Nephron progenitor cell (in vitro differentiated cells): ENCODE measurements at regions not wholly inside any gene's neighbourhood (a gene's known extent, or its start where the extent isn't known, plus 50 kb on each side); places are given as distances from the start of the nearest gene placed in this dataset.

ENCODE experiments used
- DNase-seq: peaks from one replicate; pipeline ENCODE4 v3.0.0; 2021
- H3K27ac Mint-ChIP-seq: 2 replicates; pipeline ENCODE4 v1.8.0; 2021; ENCODE audit warnings: mild to moderate bottlenecking, moderate library complexity, mixed read lengths
- H3K27me3 Mint-ChIP-seq: 2 replicates; pipeline ENCODE4 v1.8.0; 2021; ENCODE audit warnings: mild to moderate bottlenecking, low read depth, mixed read lengths; ENCODE audit not compliant: poor library complexity
- H3K36me3 Mint-ChIP-seq: 2 replicates; pipeline ENCODE4 v1.8.0; 2021; ENCODE audit warnings: low read depth, mixed read lengths
- H3K4me1 Mint-ChIP-seq: 2 replicates; pipeline ENCODE4 v1.8.0; 2021; ENCODE audit warnings: mixed read lengths
- H3K4me3 Mint-ChIP-seq: 2 replicates; pipeline ENCODE4 v1.8.0; 2021; ENCODE audit warnings: mild to moderate bottlenecking, moderate library complexity, mixed read lengths
- H3K9me3 Mint-ChIP-seq: 2 replicates; pipeline ENCODE4 v1.8.0; 2021; ENCODE audit warnings: mild to moderate bottlenecking, moderate library complexity, mixed read lengths
- CTCF ChIP-seq: fragments of 200-600 bp; sonication (generic); IDR thresholded peaks from 2 replicates; pipeline ENCODE4 v1.5.0; 2021; ENCODE audit warnings: antibody characterized with exemption

DNA sequence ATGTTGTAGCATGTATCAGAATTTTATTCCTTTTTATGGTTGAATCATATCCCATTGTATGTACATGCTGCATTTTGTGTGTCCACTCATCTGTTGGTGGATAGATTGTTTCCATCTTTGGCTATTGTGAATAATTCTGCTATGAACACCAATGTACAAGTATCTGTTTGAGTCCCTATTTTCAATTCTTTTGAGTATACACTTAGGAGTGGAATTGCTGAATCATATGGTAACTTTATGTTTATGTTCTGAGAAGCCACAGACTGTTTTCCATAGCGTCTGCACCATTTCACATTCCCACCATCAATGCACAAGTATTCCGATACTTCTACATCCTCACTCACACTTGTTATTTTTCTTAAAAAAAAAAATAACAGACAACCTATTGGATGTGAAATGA lies 91.5 kb downstream of the ARF6 start:
- no peak overlapping the region for H3K27ac Mint-ChIP-seq
- TF ChIP-seq CTCF, result no peak
- H3K9me3 Mint-ChIP-seq, result no peaks in the 10 kb centered on the region
- H3K4me1 Mint-ChIP-seq, result no peaks in the 10 kb centered on the region
- peaks cover 11% of the 10 kb centered on the region for H3K27me3 Mint-ChIP-seq
- no peak for DNase-seq
- no peak overlapping the region for H3K4me3 Mint-ChIP-seq
- no peaks in the 10 kb centered on the region for H3K36me3 Mint-ChIP-seq

DNA sequence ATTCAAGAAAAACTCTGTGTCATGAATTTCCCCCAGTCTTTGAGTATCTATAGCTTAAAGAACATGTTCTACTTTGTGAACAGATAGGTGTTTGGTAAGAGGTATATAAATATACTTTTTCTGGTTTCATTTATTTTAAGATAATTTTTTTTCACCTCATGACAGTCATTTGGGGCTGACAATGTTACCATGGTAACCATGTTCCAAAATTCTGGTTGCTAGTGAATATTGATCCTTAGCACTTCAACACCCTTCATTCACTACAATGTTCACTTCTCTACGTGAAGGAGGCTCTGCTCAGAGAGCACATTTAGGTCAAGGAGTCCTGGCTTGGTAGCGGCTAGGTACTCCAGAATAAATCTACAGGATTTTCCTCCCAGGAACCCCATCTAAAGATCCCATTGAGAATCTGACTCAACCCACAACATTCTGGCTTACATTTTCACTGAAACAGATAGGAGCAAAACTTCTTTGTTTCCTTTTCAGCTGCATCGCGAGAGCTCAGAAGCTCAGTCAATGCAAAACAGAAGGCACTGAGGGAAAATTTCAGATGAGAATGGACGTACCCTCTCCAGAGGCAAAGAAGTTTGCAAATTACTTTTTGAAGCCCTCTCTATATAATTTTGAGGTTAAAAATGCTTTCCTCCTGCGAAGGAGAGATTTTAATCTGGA lies 93.6 kb downstream of the ARF6 start:
- peaks cover 11% of the 10 kb centered on the region for H3K27me3 Mint-ChIP-seq
- no peaks in the 10 kb centered on the region for H3K4me1 Mint-ChIP-seq
- H3K4me3 Mint-ChIP-seq, result no peak overlapping the region
- no peaks in the 10 kb centered on the region for H3K9me3 Mint-ChIP-seq
- H3K36me3 Mint-ChIP-seq, result no peaks in the 10 kb centered on the region
- no peak for TF ChIP-seq CTCF
- no peak overlapping the region for H3K27ac Mint-ChIP-seq
- DNase-seq, result no peak

- Mint-ChIP-seq H3K27me3 (peaks cover 9% of the 10 kb centered on the region), H3K4me3 (no peak overlapping the region), H3K4me1 (no peaks in the 10 kb centered on the region), H3K9me3 (no peaks in the 10 kb centered on the region), H3K27ac (no peak overlapping the region), H3K36me3 (no peaks in the 10 kb centered on the region)
- no peak for DNase-seq
- no peak for TF ChIP-seq CTCF
Measured at GRCh38 chr14:49988080-49988990, 95.5 kb downstream of the ARF6 start.

DNA sequence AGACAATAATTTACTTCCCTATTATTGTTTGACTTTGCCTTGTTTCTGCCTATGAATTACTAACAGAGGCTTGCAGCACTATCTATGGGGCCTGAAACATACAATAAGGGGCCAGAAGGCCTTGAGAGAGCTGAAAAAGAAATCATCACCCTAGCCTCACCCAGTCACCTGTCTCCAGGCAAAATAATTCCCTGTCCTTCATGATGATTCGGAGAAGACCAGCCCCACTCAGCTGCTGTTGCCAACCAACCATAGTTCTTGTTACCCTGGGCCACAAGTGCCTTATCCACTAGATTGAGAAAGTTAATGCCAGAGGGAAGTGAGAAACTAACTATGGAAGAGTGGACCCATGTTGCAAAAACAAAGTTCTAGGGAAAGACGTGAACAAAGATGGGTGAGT lies 97.1 kb downstream of the ARF6 start:
- DNase-seq, result no peak
- H3K4me1 Mint-ChIP-seq, result no peaks in the 10 kb centered on the region
- no peak overlapping the region for H3K4me3 Mint-ChIP-seq
- H3K27me3 Mint-ChIP-seq, result peaks cover 6% of the 10 kb centered on the region
- no peak overlapping the region for H3K27ac Mint-ChIP-seq
- no peaks in the 10 kb centered on the region for H3K36me3 Mint-ChIP-seq
- TF ChIP-seq CTCF, result no peak
- H3K9me3 Mint-ChIP-seq, result no peaks in the 10 kb centered on the region

GRCh38 chr14:49991491-49991890 lies 98.6 kb downstream of the ARF6 start:
- no peaks in the 10 kb centered on the region for H3K4me1 Mint-ChIP-seq
- TF ChIP-seq CTCF, result no peak
- H3K36me3 Mint-ChIP-seq, result no peaks in the 10 kb centered on the region
- H3K9me3 Mint-ChIP-seq, result no peaks in the 10 kb centered on the region
- H3K27ac Mint-ChIP-seq, result no peak overlapping the region
- peaks cover 6% of the 10 kb centered on the region for H3K27me3 Mint-ChIP-seq
- H3K4me3 Mint-ChIP-seq, result no peak overlapping the region
- no peak for DNase-seq
